Skin epidermis (tissue), 12 donors: ENCODE measurements at regions not wholly inside any gene's neighbourhood (a gene's known extent, or its start where the extent isn't known, plus 50 kb on each side); places are given as distances from the start of the nearest gene placed in this dataset.
A peak's percentile ranks its signal among the peaks of the same experiment; 100 is the strongest.
"Not testable (repeated sequence)": the region's sequence is repeated elsewhere in the genome, so short reads cannot be mapped to it uniquely, and the experiment has no call there.

Experiments
- H3K27ac ChIP-seq, 21 experiments: fragments of 200-600 bp; sonication (generic) in 11 of 21; one replicate each; pipeline ENCODE4 v1.5.0; 2020; ENCODE audit warnings: mild to moderate bottlenecking in 3 of 21, inconsistent platforms in 2 of 21, moderate library complexity in 2 of 21
- H3K4me3 ChIP-seq, 7 experiments: fragments of 200-600 bp; sonication (generic) in 2 of 7; one replicate each; pipeline ENCODE4 v1.5.0; 2020; ENCODE audit warnings: inconsistent platforms in 2 of 7, mild to moderate bottlenecking in 2 of 7, moderate library complexity in 1 of 7

GRCh38 chr7:155225516-155225915, 72.2 kb upstream of the INSIG1 start:
- Histone ChIP-seq H3K27ac (no peak overlapping the region), H3K4me3 (no peak overlapping the region)

- Histone ChIP-seq H3K27ac (no peak overlapping the region), H3K4me3 (no peak overlapping the region)
Observed at GRCh38 chr7:155226261-155227003, 71.2 kb upstream of the INSIG1 start.

GRCh38 chr7:155227004-155227787, 70.5 kb upstream of the INSIG1 start:
- no peak overlapping the region for H3K27ac ChIP-seq
- H3K4me3 ChIP-seq, result no peak overlapping the region

- no peak overlapping the region for H3K4me3 ChIP-seq
- H3K27ac ChIP-seq, result no peak overlapping the region
Observed at GRCh38 chr7:155227788-155228458, 69.8 kb upstream of the INSIG1 start.

GRCh38 chr7:155228459-155228845, 69.2 kb upstream of the INSIG1 start:
- no peak overlapping the region for H3K27ac ChIP-seq
- H3K4me3 ChIP-seq, result no peak overlapping the region

- no peak overlapping the region for H3K4me3 ChIP-seq
- no peak overlapping the region for H3K27ac ChIP-seq
Observed at GRCh38 chr7:155228894-155229293, 68.8 kb upstream of the INSIG1 start.

- no peak overlapping the region for H3K4me3 ChIP-seq
- no peak overlapping the region for H3K27ac ChIP-seq
Observed at GRCh38 chr7:155229548-155230168, 68.0 kb upstream of the INSIG1 start.

GRCh38 chr7:155230169-155230593, 67.5 kb upstream of the INSIG1 start:
- H3K27ac ChIP-seq, result no peak overlapping the region

GRCh38 chr7:155231241-155231800, 66.4 kb upstream of the INSIG1 start:
- Histone ChIP-seq H3K27ac (no peak overlapping the region), H3K4me3 (no peak overlapping the region)

More at GRCh38 chr7:155230169-155230593, 67.5 kb upstream of the INSIG1 start:
- no peak overlapping the region for H3K4me3 ChIP-seq

GRCh38 chr7:155231941-155232340, 65.7 kb upstream of the INSIG1 start:
- Histone ChIP-seq H3K27ac (no peak overlapping the region), H3K4me3 (no peak overlapping the region)

GRCh38 chr7:155232911-155233310, 64.8 kb upstream of the INSIG1 start:
- H3K27ac ChIP-seq, result no peak overlapping the region

GRCh38 chr7:155233311-155234157, 64.1 kb upstream of the INSIG1 start:
- Histone ChIP-seq H3K4me3 (no peak overlapping the region), H3K27ac (peak overlapping the region in 4 of 21 experiments; percentile 12 to 44 (median 26))

More at GRCh38 chr7:155232911-155233310, 64.8 kb upstream of the INSIG1 start:
- no peak overlapping the region for H3K4me3 ChIP-seq

GRCh38 chr7:155234158-155234492, 63.6 kb upstream of the INSIG1 start:
- Histone ChIP-seq H3K27ac (peak overlapping the region in 2 of 21 experiments; percentile 12 to 44), H3K4me3 (no peak overlapping the region)

GRCh38 chr7:155234950-155235789, 62.5 kb upstream of the INSIG1 start:
- no peak overlapping the region for H3K27ac ChIP-seq
- H3K4me3 ChIP-seq, result no peak overlapping the region

GRCh38 chr7:155236386-155236785, 61.3 kb upstream of the INSIG1 start:
- H3K27ac ChIP-seq, result no peak overlapping the region
- H3K4me3 ChIP-seq, result no peak overlapping the region

GRCh38 chr7:155237297-155237696, 60.4 kb upstream of the INSIG1 start:
- H3K27ac ChIP-seq, result no peak overlapping the region
- H3K4me3 ChIP-seq, result no peak overlapping the region

- no peak overlapping the region for H3K27ac ChIP-seq
- H3K4me3 ChIP-seq, result no peak overlapping the region
Observed at GRCh38 chr7:155237730-155238129, 59.9 kb upstream of the INSIG1 start.

GRCh38 chr7:155239431-155240087, 58.1 kb upstream of the INSIG1 start:
- not testable (repeated sequence) for H3K27ac ChIP-seq, H3K4me3 ChIP-seq
